ENCODE measurements at regions not wholly inside any gene's neighbourhood (a gene's known extent, or its start where the extent isn't known, plus 50 kb on each side); places are given as distances from the start of the nearest gene placed in this dataset.

- no peaks in the 10 kb centered on the region for H3K4me1 ChIP-seq (ENCODE audit: control insufficient read depth, insufficient read depth, low read length)
- H3K4me3 ChIP-seq (ENCODE audit: insufficient read depth, low read depth, low read length), result no peak overlapping the region
- H3K9me3 ChIP-seq (ENCODE audit: control insufficient read depth, low read length), result no peaks in the 10 kb centered on the region
- H3K27ac ChIP-seq (ENCODE audit: insufficient read depth, low read depth, low read length, poor library complexity, severe bottlenecking), result no peak overlapping the region
- H3K36me3 ChIP-seq (ENCODE audit: control insufficient read depth, insufficient read depth, low read length), result no peaks in the 10 kb centered on the region
- H3K27me3 ChIP-seq (ENCODE audit: control insufficient read depth, insufficient read depth, low read length, poor library complexity, severe bottlenecking), result no peaks in the 10 kb centered on the region
Measured at GRCh38 chr7:115101199-115101598, 179.3 kb downstream of the MDFIC start.

DNA sequence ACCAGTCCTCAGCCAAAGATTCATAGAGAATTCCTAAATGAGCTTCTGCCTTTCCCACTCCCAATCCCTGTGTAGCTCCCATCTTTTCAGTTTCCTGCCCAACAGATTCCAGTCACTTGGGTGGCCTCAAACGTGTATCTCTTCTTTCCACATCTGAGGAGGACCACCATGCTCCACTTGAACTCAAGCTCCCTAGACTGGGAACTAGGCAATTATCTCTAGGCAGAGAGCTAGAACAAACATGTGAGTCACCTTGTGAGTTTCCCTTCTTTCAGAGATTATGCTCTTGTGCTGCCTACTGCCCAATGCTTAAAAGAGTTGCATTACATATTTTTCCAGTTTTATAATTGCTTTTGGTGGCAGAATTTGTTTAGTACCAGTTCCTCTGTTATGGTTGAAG, 178.0 kb downstream of the MDFIC start:
- Histone ChIP-seq H3K27ac (ENCODE audit: insufficient read depth, low read depth, low read length, poor library complexity, severe bottlenecking) (no peak overlapping the region), H3K9me3 (ENCODE audit: control insufficient read depth, low read length) (no peaks in the 10 kb centered on the region), H3K4me3 (ENCODE audit: insufficient read depth, low read depth, low read length) (no peak overlapping the region), H3K4me1 (ENCODE audit: control insufficient read depth, insufficient read depth, low read length) (no peaks in the 10 kb centered on the region), H3K27me3 (ENCODE audit: control insufficient read depth, insufficient read depth, low read length, poor library complexity, severe bottlenecking) (no peaks in the 10 kb centered on the region), H3K36me3 (ENCODE audit: control insufficient read depth, insufficient read depth, low read length) (no peaks in the 10 kb centered on the region)
- 72 to 73% methylated on average over 1 of the region's 1 CpG for WGBS, 2 experiments

DNA sequence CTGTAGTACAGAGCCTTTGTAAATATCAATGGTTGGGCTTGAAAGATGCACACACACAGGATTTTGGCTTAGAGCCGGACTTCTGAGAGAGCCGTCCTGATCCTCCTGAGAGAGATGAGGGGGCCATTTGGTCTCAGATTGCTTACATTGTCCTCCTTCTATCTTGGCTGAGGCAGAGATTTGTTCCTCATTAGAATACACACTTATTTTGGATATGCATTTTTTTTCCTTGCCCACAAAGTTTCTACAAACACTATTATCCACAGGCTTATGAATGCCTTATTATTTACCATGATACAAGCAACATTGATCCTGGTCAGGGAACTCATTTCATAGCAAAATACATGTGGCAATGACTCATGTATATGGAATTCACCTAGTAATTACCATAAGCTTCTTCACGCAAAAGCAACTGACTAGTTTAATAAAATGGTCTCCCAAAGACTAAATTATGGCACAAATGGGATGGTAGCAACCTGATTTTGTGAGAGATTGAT, 175.3 kb downstream of the MDFIC start:
- WGBS, 2 experiments, result 86 to 88% methylated on average over 2 to 3 of the region's 3 CpGs
- Histone ChIP-seq H3K36me3 (ENCODE audit: control insufficient read depth, insufficient read depth, low read length) (no peaks in the 10 kb centered on the region), H3K9me3 (ENCODE audit: control insufficient read depth, low read length) (no peaks in the 10 kb centered on the region), H3K27ac (ENCODE audit: insufficient read depth, low read depth, low read length, poor library complexity, severe bottlenecking) (no peak overlapping the region), H3K4me1 (ENCODE audit: control insufficient read depth, insufficient read depth, low read length) (no peaks in the 10 kb centered on the region), H3K27me3 (ENCODE audit: control insufficient read depth, insufficient read depth, low read length, poor library complexity, severe bottlenecking) (no peaks in the 10 kb centered on the region), H3K4me3 (ENCODE audit: insufficient read depth, low read depth, low read length) (no peak overlapping the region)

GRCh38 chr7:115096262-115096661, 174.4 kb downstream of the MDFIC start:
- H3K27ac ChIP-seq (ENCODE audit: insufficient read depth, low read depth, low read length, poor library complexity, severe bottlenecking), result no peak overlapping the region
- H3K4me1 ChIP-seq (ENCODE audit: control insufficient read depth, insufficient read depth, low read length), result no peaks in the 10 kb centered on the region
- no peaks in the 10 kb centered on the region for H3K9me3 ChIP-seq (ENCODE audit: control insufficient read depth, low read length)
- WGBS, 2 experiments, result 83 to 96% methylated on average over 1 of the region's 1 CpG
- no peaks in the 10 kb centered on the region for H3K36me3 ChIP-seq (ENCODE audit: control insufficient read depth, insufficient read depth, low read length)
- H3K4me3 ChIP-seq (ENCODE audit: insufficient read depth, low read depth, low read length), result no peak overlapping the region
- no peaks in the 10 kb centered on the region for H3K27me3 ChIP-seq (ENCODE audit: control insufficient read depth, insufficient read depth, low read length, poor library complexity, severe bottlenecking)

- Histone ChIP-seq H3K27me3 (ENCODE audit: control insufficient read depth, insufficient read depth, low read length, poor library complexity, severe bottlenecking) (no peaks in the 10 kb centered on the region), H3K4me3 (ENCODE audit: insufficient read depth, low read depth, low read length) (no peak overlapping the region), H3K9me3 (ENCODE audit: control insufficient read depth, low read length) (no peaks in the 10 kb centered on the region), H3K36me3 (ENCODE audit: control insufficient read depth, insufficient read depth, low read length) (no peaks in the 10 kb centered on the region), H3K27ac (ENCODE audit: insufficient read depth, low read depth, low read length, poor library complexity, severe bottlenecking) (no peak overlapping the region), H3K4me1 (ENCODE audit: control insufficient read depth, insufficient read depth, low read length) (no peaks in the 10 kb centered on the region)
- WGBS, 2 experiments, result 94 to 97% methylated on average over 4 of the region's 4 CpGs
Measured at GRCh38 chr7:115094163-115094562, 172.3 kb downstream of the MDFIC start.

GRCh38 chr7:115088893-115089292, 167.0 kb downstream of the MDFIC start:
- H3K9me3 ChIP-seq (ENCODE audit: control insufficient read depth, low read length), result no peaks in the 10 kb centered on the region
- no peaks in the 10 kb centered on the region for H3K4me1 ChIP-seq (ENCODE audit: control insufficient read depth, insufficient read depth, low read length)
- no peak overlapping the region for H3K27ac ChIP-seq (ENCODE audit: insufficient read depth, low read depth, low read length, poor library complexity, severe bottlenecking)
- no peaks in the 10 kb centered on the region for H3K27me3 ChIP-seq (ENCODE audit: control insufficient read depth, insufficient read depth, low read length, poor library complexity, severe bottlenecking)
- H3K36me3 ChIP-seq (ENCODE audit: control insufficient read depth, insufficient read depth, low read length), result no peaks in the 10 kb centered on the region
- no peak overlapping the region for H3K4me3 ChIP-seq (ENCODE audit: insufficient read depth, low read depth, low read length)
- WGBS, 2 experiments, result 84 to 86% methylated on average over 2 of the region's 3 CpGs

DNA sequence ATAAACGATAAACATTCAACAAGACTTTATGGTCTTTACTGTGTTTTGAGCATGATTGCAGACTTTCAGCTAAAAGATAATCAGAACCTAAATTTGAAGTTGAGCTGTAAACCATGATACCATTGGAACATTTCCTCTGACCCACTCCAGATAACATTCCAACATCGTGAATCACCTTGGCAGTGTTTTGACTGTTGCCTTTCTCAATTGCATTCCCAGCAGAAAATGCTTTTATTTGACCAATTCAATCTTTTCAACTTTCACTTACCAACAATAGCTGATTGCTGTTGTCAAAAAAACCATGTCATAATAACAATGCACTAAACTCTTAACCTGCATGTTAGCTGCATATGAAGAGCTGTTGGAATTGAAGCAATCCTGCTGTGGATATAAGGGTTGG, 165.5 kb downstream of the MDFIC start:
- H3K4me3 ChIP-seq (ENCODE audit: insufficient read depth, low read depth, low read length), result no peak overlapping the region
- H3K9me3 ChIP-seq (ENCODE audit: control insufficient read depth, low read length), result no peaks in the 10 kb centered on the region
- H3K27ac ChIP-seq (ENCODE audit: insufficient read depth, low read depth, low read length, poor library complexity, severe bottlenecking), result no peak overlapping the region
- H3K27me3 ChIP-seq (ENCODE audit: control insufficient read depth, insufficient read depth, low read length, poor library complexity, severe bottlenecking), result no peaks in the 10 kb centered on the region
- 55 to 71% methylated on average over 1 to 2 of the region's 2 CpGs for WGBS, 2 experiments
- no peaks in the 10 kb centered on the region for H3K36me3 ChIP-seq (ENCODE audit: control insufficient read depth, insufficient read depth, low read length)
- no peaks in the 10 kb centered on the region for H3K4me1 ChIP-seq (ENCODE audit: control insufficient read depth, insufficient read depth, low read length)

DNA sequence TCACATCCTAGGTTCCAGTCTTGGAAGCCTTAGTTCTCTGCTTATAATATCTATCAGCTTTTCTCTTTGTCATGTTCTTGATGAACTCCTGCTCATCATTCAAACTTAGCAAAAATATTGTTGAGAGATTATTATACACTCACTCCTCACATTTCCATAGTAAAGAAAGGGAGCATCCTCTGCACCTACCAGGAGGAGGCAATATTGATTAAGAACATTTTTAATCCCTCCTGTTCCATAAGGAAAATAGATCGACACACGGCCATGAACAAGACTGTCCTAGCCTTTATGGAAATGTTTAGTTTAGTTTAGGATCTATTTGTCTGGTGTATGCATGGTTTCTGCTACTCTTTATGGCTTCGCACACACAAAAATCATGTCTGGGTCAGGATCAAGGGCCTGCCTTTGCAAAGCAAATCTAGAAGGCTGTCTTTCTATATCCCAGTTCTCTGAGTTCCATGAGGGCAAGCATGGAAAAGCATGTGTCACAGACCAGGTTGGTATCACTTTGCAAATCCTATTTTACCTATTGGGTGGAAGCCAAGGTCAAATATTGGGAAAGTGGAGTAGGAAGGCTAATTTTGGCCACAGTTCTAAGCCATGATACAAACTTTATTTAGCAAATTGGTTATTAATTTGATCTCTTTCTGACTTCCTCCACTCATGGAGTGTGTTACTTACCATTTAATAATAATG, 164.4 kb downstream of the MDFIC start:
- Histone ChIP-seq H3K27me3 (ENCODE audit: control insufficient read depth, insufficient read depth, low read length, poor library complexity, severe bottlenecking) (no peaks in the 10 kb centered on the region), H3K4me3 (ENCODE audit: insufficient read depth, low read depth, low read length) (no peak overlapping the region), H3K27ac (ENCODE audit: insufficient read depth, low read depth, low read length, poor library complexity, severe bottlenecking) (no peak overlapping the region), H3K4me1 (ENCODE audit: control insufficient read depth, insufficient read depth, low read length) (no peaks in the 10 kb centered on the region), H3K36me3 (ENCODE audit: control insufficient read depth, insufficient read depth, low read length) (no peaks in the 10 kb centered on the region), H3K9me3 (ENCODE audit: control insufficient read depth, low read length) (no peaks in the 10 kb centered on the region)
- WGBS, 2 experiments, result 97% methylated on average over 3 of the region's 3 CpGs

GRCh38 chr7:115085421-115085820, 163.5 kb downstream of the MDFIC start:
- H3K36me3 ChIP-seq (ENCODE audit: control insufficient read depth, insufficient read depth, low read length), result no peaks in the 10 kb centered on the region
- no peaks in the 10 kb centered on the region for H3K27me3 ChIP-seq (ENCODE audit: control insufficient read depth, insufficient read depth, low read length, poor library complexity, severe bottlenecking)
- H3K4me3 ChIP-seq (ENCODE audit: insufficient read depth, low read depth, low read length), result no peak overlapping the region
- no peaks in the 10 kb centered on the region for H3K9me3 ChIP-seq (ENCODE audit: control insufficient read depth, low read length)
- no peak overlapping the region for H3K27ac ChIP-seq (ENCODE audit: insufficient read depth, low read depth, low read length, poor library complexity, severe bottlenecking)
- H3K4me1 ChIP-seq (ENCODE audit: control insufficient read depth, insufficient read depth, low read length), result no peaks in the 10 kb centered on the region
- WGBS, 2 experiments, result 86 to 93% methylated on average over 3 of the region's 3 CpGs

DNA sequence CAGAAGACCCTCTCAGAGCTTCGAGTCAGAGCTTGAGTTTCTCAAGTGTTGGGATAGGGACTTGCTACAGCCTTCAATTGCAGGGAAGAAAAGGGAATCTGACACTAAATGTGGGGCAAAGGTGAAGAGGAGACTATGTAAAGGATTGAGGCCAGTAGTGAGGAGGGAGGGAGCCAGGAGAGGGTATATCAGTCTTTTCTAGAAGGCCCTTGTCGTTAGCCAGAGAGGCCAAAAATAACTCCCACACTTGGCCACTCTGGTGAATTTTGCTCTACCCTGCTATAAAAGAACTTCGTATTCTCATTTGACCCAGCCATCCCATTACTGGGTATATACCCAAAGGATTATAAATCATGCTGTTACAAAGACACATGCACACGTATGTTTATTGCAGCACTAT, 162.0 kb downstream of the MDFIC start:
- Histone ChIP-seq H3K27ac (ENCODE audit: insufficient read depth, low read depth, low read length, poor library complexity, severe bottlenecking) (no peak overlapping the region), H3K4me1 (ENCODE audit: control insufficient read depth, insufficient read depth, low read length) (no peaks in the 10 kb centered on the region), H3K4me3 (ENCODE audit: insufficient read depth, low read depth, low read length) (no peak overlapping the region), H3K9me3 (ENCODE audit: control insufficient read depth, low read length) (no peaks in the 10 kb centered on the region), H3K27me3 (ENCODE audit: control insufficient read depth, insufficient read depth, low read length, poor library complexity, severe bottlenecking) (no peaks in the 10 kb centered on the region), H3K36me3 (ENCODE audit: control insufficient read depth, insufficient read depth, low read length) (no peaks in the 10 kb centered on the region)
- WGBS, 2 experiments, result 81 to 89% methylated on average over 4 of the region's 4 CpGs

DNA sequence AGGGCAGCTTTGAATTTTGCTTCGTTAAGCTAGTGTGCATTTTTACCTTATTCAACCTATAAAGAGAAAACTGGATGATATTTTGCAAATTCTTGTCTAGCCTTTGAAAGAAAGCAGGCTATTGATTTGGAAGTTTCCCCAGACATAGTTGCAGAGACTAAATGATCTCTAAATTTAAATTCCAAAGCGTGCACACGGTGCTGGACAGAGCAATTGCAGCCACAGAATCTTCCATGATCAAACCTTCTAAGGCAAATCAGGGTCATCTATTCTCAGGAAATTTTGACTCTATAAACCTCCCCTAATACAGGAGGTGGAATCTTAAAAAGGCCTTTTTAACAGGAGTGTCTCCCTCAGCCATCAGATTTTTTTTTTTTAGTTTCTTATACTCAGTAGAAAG, 159.9 kb downstream of the MDFIC start:
- H3K4me3 ChIP-seq (ENCODE audit: insufficient read depth, low read depth, low read length), result no peak overlapping the region
- H3K27me3 ChIP-seq (ENCODE audit: control insufficient read depth, insufficient read depth, low read length, poor library complexity, severe bottlenecking), result no peaks in the 10 kb centered on the region
- H3K4me1 ChIP-seq (ENCODE audit: control insufficient read depth, insufficient read depth, low read length), result no peaks in the 10 kb centered on the region
- no peak overlapping the region for H3K27ac ChIP-seq (ENCODE audit: insufficient read depth, low read depth, low read length, poor library complexity, severe bottlenecking)
- H3K36me3 ChIP-seq (ENCODE audit: control insufficient read depth, insufficient read depth, low read length), result no peaks in the 10 kb centered on the region
- WGBS, 2 experiments, result 89 to 92% methylated on average over 3 of the region's 3 CpGs
- H3K9me3 ChIP-seq (ENCODE audit: control insufficient read depth, low read length), result no peaks in the 10 kb centered on the region

Data from ectodermal cell (in vitro differentiated cells).